ENCODE measurements at regions not wholly inside any gene's neighbourhood (a gene's known extent, or its start where the extent isn't known, plus 50 kb on each side); places are given as distances from the start of the nearest gene placed in this dataset.

DNA sequence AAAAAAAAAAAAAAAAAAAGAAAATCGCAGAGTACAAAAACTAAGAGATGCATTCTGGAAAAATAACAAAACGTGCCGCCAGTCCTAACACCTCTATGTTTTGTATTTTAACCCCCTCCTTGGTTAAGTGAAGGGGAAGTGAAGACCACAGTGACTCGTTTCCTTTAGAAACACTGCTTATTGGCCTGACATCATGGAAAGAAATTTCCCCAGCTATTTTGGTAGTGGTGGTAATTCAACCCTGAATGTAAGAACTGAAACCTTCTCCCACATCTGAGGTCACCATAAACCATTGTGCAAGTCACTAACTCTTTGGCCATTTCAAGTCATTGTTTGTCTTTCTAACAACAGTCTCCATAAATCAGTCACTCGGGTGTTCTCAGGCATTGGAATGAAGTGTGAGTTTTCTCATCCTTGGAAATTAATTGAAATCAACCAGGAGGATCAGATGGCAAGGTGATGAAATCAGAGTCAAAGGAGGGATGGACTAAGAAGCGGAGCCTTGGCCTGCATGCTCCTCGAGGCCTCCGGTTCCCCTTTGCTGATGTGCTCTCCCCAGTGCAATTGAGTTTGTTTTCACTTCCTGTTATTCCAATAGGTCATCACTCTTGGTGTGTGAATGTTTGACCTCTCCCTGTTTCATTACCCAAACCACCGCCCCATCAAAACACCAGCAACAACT lies 443.9 kb downstream of the FGF9 start:
- TF ChIP-seq, protein P1, sequence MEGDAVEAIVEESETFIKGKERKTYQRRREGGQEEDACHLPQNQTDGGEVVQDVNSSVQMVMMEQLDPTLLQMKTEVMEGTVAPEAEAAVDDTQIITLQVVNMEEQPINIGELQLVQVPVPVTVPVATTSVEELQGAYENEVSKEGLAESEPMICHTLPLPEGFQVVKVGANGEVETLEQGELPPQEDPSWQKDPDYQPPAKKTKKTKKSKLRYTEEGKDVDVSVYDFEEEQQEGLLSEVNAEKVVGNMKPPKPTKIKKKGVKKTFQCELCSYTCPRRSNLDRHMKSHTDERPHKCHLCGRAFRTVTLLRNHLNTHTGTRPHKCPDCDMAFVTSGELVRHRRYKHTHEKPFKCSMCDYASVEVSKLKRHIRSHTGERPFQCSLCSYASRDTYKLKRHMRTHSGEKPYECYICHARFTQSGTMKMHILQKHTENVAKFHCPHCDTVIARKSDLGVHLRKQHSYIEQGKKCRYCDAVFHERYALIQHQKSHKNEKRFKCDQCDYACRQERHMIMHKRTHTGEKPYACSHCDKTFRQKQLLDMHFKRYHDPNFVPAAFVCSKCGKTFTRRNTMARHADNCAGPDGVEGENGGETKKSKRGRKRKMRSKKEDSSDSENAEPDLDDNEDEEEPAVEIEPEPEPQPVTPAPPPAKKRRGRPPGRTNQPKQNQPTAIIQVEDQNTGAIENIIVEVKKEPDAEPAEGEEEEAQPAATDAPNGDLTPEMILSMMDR (IDR thresholded peaks at IDR 0.05): no peak
- ATAC-seq: peak in 2 of 4 donors; percentile 28 to 71
- H3K27me3 ChIP-seq: no peaks in the 10 kb centered on the region
- no peak for DNase-seq
- FAIRE-seq: no peak
- intact Hi-C loops (cut with DNase I): no loop called here
- no peaks in the 10 kb centered on the region for H3K9me3 ChIP-seq
- H3K27ac ChIP-seq: no peak overlapping the region
- H3K4me1 ChIP-seq: peaks cover 0 to 14% (median 13%) of the 10 kb centered on the region in 3 donors
- H3K4me3 ChIP-seq: no peak overlapping the region
- H3K36me3 ChIP-seq: no peaks in the 10 kb centered on the region
- WGBS, 2 donors: 83 to 88% methylated on average over 9 of the region's 9 CpGs

DNA sequence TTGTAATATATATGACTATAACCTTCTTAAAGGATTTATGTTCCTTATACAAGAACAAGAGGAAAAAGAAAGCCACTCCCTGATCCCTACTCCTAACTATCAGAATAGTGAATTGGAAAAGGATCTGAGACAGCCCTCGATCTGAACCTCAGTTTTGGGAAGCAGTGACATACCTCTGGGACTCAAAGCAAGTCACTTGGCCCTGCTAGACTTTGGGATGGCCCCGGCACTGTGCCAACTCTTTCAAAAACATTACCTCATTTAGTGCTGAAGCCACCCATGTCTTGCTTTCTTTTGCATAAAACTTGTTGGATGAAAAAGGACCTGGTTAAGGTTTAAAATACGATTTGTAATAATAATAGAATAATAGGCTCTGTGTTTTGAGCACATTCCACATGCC lies 447.3 kb downstream of the FGF9 start:
- Histone ChIP-seq H3K27ac (no peak overlapping the region), H3K27me3 (no peaks in the 10 kb centered on the region), H3K4me3 (no peak overlapping the region), H3K9me3 (no peaks in the 10 kb centered on the region), H3K36me3 (no peaks in the 10 kb centered on the region), H3K4me1 (no peaks in the 10 kb centered on the region)
- WGBS, 2 donors: 71 to 75% methylated on average over 3 of the region's 3 CpGs
- TF ChIP-seq, protein P1 (IDR thresholded peaks at IDR 0.05): no peak
- intact Hi-C loops (cut with DNase I): no loop called here
- no peak for ATAC-seq
- FAIRE-seq: no peak
- DNase-seq: no peak

DNA sequence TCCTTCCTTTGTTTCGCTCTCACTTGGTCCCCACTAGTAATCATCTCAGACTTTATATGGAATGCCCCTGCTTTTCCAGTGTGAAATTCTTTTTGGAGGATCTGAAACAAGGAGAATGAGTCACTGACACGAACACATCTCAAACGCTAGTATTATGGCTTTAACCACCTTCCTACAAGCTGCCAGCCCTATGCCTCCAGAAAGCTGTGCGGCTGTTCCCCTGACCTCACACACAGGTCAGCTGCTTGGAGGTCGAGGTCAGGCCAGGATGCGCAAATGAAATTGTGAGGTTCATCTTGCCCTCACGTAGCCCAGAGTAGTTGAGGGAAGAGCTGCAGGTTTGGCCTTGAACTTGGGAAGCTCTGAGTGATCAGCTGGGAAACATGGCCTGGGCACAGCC lies 449.8 kb downstream of the FGF9 start:
- no peaks in the 10 kb centered on the region for H3K36me3 ChIP-seq
- no peak overlapping the region for H3K4me3 ChIP-seq
- H3K27ac ChIP-seq: no peak overlapping the region
- H3K4me1 ChIP-seq: no peaks in the 10 kb centered on the region
- no peak for ATAC-seq
- TF ChIP-seq, protein P1 (IDR thresholded peaks at IDR 0.05): no peak
- FAIRE-seq: no peak
- WGBS, 2 donors: 88 to 91% methylated on average over 7 of the region's 7 CpGs
- no peaks in the 10 kb centered on the region for H3K27me3 ChIP-seq
- no peaks in the 10 kb centered on the region for H3K9me3 ChIP-seq
- intact Hi-C loops (cut with DNase I): no loop called here
- DNase-seq: no peak

DNA sequence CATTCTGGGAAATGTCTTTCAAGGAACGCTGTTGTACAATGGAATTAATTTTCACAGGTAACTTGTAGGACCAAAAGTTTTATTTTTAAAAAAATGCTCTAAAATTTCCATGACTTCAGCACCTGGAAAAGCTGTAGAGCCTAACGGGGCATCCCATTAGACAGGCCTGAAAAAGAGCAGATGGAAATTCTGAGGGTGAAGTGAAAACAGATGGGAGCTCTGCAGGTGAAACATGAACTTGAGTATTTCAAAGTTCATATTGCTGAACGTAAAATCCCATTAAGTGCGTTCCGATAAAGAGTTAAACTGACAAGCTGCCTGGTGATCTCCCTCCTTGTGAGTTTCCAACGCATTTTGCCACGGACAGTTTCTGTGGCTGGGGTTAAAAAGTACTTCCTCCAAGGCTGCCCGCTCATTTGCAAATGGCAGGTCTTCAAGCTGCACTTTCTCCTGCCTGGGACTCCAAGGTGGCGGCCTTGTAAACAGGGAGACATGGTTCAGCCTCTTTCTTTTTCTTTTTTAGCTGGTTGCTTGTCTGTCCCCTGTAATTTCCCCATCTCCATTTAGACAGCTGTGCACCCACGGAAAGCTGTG lies 450.4 kb downstream of the FGF9 start:
- DNase-seq (no peak), ATAC-seq (no peak), FAIRE-seq (no peak)
- H3K4me1 ChIP-seq: no peaks in the 10 kb centered on the region
- 75% methylated on average over 10 of the region's 10 CpGs for WGBS, 2 donors
- intact Hi-C loops (cut with DNase I): no loop called here
- no peaks in the 10 kb centered on the region for H3K27me3 ChIP-seq
- no peaks in the 10 kb centered on the region for H3K36me3 ChIP-seq
- H3K27ac ChIP-seq: no peak overlapping the region
- H3K4me3 ChIP-seq: no peak overlapping the region
- H3K9me3 ChIP-seq: no peaks in the 10 kb centered on the region
- TF ChIP-seq, protein P1 (IDR thresholded peaks at IDR 0.05): no peak

DNA sequence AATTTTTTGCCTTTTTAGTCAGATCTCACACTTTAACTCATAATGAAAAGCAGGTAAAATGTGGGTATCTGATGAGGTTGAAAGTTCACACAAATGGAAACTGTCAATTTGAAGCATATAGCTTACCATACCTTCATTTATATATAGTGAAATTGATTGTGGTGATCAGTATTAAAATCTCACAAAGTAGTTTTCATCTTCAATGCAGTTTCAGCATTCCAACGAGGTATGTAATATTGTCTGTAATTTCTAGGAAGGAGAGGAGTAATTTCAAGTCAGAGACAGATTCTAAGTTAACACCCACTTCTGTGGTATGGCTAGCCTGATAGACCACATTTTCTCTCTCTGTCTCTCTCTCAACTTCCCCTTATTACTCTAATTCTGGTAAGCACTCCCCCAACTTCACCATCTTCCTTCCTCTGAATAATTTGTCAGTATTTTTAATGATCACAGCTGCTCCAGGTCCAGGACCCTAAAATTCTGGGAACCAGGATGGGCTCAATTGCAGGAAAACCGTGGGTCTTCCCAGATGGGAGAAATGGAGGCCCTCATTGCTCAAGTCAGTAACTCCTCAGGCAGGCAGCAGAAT lies 455.7 kb downstream of the FGF9 start:
- peak in 1 of 4 donors; percentile 44 for ATAC-seq
- WGBS, 2 donors: 33 to 37% methylated on average over 2 of the region's 2 CpGs
- FAIRE-seq: no peak
- Histone ChIP-seq H3K9me3 (no peaks in the 10 kb centered on the region), H3K4me1 (no peaks in the 10 kb centered on the region), H3K27me3 (no peaks in the 10 kb centered on the region), H3K27ac (no peak overlapping the region), H3K36me3 (no peaks in the 10 kb centered on the region), H3K4me3 (no peak overlapping the region)
- TF ChIP-seq, protein P1 (IDR thresholded peaks at IDR 0.05): no peak
- intact Hi-C loops (cut with DNase I): no loop called here
- no peak for DNase-seq
